D341Med (cell line): ENCODE measurements at regions not wholly inside any gene's neighbourhood (a gene's known extent, or its start where the extent isn't known, plus 50 kb on each side); places are given as distances from the start of the nearest gene placed in this dataset.

Source experiments
- DNase-seq: peaks from one replicate; pipeline ENCODE4 v3.0.0; 2012; ENCODE audit warnings: low spot score

DNA sequence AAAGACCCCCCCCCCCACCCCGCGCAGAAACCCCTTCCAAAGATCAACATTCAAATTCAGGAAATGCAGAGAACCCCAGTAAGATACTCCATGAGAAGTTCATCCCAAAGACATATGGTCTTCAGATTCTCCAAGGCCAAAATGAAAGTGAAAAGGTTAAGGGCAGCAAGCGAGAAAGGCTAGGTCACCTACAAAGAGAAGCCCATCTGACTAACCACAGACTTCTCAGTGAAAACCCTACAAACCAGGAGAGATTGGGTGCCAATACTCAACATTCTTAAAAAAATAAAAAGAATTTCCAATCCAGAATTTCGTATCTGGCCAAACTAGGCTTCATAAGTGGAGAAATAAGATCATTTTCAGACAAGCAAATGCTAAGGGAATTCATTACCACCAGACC is 175.2 kb downstream of the RND3 start:
- no peak for DNase-seq

DNA sequence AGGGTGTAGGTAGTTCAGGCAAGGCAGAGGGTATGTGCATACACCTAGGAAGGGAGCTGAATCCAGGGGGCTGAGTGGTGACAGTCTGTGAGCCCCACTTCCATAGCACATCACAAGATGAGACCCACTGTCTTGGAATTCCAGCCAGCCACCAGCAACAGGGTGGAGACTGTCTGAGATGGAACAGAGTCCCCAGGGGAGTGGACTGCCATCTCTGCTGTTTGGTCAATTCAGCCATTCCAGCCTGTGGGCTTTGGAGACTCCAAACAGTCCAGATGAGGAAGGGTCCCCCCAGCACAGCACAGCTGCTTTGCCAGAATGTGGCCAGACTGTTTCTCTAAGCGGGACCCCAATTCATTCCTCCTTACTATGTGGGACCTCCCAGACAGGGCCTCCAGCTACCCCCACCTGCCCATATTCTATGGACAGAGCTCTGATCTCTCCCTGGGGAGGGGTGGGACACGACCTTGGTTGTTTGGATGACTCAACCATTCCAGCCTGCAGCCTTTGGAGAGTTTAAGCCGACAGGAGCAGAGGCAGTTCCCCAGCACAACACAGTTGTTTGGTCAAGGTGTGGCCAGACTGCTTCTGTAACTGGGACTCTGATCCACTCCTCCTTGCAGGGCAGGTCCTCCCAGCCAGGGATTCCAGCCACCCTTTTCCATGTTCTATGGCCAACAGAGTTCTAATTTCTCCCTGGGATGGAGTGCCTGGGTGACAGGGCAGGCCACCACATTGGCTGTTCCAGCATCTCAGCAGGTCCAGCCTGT is 178.0 kb downstream of the RND3 start:
- no peak for DNase-seq

DNA sequence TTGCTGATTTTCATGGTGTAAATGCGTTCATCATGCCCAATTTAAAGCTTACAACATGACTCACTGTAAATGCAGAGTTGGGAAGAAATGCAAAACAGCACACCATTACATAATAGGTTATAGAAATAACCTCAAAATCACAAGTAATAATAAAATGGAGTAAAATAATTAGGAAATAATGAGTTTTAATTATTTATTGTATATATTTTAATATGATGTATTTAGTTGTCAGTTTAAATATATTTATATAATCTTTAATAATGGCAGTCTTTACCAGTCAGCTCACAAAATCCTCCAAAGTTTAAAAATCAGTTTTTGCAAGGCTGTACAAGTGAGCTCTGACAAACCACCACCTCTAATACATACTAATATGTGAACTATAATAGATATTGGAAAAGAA is 180.2 kb downstream of the RND3 start:
- no peak for DNase-seq

DNA sequence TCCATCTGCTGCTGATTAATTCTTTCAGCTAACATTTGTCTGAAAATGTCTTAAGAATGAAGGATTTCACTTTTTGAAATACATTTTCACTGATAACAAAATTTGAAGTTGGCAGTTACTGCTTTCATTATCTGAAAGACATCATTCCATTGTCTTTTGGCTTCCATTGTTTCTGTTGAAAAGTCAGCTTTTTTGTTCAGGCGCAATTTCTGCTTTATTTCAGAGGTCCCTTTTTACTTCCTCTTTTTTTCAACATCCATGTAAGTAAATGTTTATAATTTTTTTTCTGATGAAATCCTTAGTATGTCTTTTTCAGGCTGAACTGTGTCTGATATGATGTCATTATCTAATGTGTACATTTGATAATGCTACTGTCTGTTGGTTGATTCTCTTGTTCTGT is 184.2 kb downstream of the RND3 start:
- DNase-seq = no peak

DNA sequence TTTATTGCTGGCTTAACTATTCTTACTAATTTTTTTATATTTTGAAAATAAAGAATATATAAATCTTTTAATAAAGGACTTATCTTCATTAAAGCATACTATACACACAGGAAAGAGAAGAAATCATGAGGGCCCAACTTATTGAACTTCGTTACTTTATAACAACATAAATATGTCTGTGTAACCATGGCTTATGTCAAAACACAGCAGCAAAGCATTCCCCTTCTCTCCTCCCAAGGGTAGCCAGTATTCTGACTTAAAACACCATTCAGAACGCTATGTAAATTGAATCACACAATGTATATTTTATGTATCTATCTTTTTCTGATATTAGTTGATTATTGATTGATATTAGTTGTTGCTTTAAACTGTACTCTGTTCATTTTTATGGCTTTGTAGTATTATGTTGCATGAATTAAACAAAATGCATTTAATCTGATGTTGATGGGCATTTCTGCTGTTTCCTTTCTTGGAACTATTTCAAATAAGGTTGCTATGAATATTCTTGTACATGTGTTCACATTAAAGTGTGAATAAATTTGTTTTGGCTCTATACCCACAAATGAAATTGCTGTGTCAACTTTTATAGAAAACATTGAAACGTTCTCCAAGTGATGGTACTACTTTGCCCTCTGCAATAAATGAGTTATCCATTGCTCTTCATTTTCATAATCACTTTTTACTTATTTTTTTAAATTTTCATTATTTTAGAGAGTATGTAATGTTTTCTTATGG is 188.7 kb downstream of the RND3 start:
- no peak for DNase-seq

DNA sequence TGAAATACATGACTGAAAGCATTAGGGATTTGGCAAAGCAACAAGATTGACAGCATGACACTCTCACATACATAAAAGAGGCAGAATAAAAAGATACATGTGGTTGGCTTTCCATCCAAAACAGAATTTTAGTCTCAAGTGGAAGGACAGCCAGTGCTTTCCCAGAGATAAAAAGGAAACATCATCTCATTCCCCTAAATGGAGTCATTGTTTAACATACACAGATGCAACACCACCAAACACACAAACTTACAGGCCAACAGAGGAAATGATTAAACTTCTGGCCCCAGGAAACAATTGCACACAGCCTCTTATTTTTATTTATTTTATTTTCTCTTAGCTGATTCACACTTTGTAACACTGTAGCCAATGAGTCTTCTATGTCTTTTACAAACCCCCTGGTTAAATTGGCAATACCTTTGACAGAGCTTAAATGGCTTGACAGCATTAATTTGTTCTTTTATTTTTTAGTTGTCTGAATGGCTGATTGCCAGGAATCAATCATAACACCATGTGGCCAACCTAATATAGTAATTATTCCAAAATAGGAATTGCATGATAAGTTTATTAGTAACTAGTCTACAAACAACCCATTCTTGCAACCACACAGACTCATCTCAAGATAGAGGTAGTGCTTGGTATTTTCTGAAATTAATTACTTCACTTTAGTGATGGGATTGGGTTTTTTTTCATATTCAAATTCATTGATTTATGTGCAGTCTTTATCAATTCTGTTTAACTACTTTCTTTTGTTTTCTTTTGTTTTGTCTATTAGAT is 190.5 kb downstream of the RND3 start:
- DNase-seq = no peak

DNA sequence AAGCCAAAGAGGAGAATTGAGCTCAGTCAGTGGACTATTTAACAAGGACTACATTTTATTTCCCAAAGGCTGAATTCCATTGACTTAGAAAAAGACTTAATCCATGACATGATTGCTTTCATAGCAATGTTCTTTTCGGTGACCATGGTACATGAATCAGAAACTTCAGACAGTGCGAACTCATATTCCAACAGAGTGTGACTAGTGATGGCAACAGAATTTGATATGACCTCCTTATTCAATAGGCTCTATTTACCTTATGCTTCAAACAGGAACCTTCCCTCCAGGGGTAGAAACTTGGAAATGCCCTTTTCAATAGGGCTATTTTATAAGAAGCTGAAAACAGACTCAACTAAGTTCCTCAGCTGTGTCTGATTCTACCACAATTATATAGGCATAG is 191.9 kb downstream of the RND3 start:
- DNase-seq = no peak

DNA sequence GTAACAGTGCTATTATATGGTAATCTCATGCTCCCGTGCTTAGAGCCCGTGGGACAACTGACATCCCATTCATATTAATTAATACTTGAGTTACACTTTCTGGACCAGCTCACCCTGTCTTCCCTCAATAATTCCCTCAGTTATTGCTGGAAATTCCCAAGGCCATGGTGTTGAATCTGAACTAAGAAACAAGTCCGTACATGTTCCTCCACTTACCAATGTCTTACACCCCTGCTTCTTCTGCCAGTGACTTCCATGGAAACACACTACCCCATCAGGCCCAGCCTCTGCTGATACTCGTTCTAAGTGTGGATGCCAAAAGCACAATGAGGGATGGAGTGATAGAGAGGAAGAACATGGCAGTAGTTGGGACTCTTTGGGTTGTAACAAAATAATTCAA is 193.7 kb downstream of the RND3 start:
- DNase-seq = no peak

DNA sequence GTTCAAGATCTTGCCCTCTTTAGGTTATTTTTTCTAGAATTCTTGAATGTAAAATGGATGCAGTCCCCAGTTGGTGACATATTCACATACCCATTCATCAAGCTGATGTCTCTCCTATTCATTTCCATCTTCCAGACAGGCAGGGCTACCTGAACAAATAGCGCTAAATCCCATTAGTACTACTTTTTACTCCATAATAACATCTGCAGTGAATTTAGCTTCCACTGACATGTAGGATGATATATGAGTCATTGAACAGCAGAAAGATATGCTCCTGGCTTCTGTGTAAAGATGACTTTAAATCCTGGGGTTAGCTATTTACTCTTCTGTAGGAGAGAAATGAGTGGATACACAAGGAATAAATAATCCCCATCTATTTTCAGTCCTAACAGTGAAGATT is 194.7 kb downstream of the RND3 start:
- DNase-seq = no peak

DNA sequence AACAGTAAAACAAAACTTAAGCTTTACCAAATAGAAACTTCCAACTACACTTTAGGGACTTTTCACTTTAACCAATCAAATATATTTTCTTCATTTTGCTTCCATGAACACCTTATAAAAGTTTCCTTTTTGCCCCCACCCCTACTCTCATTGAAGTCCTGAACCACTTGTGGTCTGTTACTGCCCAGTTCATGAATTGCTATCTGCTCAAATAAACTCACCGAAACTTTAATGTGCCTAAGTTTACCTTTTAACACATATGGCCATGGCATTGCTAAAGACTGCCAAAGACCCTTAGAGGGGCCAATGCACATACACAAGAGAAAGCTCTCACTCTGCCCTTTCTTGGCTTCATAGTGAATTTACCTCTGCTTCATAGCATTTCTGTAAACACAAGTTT is 195.3 kb downstream of the RND3 start:
- DNase-seq = no peak

DNA sequence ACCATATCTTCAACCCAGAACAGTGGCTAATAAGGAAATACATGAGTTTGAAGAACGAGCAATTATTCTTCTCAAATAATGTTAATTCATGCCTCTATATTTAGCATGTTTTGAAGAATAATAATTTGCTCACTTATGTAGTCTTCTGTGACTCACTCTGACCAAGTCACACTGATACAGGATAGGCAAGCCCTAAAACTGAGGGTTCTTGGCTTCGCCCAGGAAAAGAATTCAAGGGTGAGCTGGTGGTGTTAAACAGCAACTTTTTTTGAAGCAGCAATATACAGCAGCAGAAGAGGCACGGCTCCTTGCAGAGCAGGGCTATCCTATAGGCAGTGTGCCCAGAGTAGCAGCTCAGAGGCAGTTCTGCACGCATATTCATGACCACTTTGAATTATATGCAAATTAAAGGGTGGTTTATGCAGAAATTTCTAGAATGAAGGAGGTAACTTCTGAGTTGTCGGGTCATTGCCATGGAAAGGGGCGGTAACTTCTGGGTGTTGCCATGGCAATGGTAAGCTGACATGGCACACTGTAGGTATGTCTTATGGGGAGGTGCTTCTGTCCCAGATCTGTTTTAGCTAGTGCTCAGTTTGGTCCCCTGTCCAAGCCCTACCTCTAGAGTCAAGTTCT is 200.6 kb downstream of the RND3 start:
- no peak for DNase-seq

DNA sequence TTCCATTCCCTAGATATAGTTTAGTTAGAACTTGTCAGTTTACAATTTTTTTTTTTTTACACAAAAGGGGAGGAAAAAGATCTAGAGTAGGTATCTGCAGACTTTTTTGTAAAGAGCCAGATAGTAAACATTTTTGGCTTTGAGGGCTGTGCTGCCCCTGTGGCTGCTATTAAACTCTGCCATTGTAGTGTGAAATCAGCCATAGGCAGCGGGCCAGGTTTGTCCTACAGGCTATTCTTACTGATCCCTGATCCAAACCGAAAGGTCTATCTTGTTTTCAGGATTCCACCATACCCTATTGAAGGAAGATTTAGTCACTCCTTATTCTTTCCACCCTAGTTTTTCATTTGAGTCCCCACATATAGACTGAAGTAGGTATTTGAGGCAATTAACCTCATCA is 203.4 kb downstream of the RND3 start:
- DNase-seq = no peak

DNA sequence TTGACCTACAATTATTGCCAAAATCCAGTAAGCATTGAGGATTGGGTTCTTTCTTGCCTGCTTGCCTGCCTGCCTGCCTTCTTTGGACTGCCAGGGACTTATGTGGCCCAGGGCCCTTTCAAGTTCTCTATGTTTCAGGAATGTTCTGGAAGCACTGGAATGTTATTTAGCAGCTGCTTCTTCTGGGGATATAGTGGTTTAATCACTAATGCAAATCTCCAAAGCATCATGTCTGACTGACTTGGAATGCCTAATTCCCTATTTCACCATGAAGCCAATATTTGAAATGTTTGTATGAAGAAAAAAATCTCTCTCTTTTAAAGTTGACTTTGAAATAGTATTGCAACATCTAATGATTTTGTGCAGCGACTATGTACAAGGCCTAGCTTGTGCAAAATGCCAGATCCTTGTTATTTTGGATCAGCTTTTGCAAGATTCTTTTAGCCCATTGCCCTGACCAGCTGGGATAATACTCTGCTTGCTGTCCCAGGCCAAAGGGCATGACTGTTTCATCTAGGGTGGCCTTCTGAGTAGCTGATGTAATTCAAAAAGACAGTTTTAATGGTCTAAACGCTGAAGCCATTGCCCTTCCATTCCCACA is 204.6 kb downstream of the RND3 start:
- no peak for DNase-seq

DNA sequence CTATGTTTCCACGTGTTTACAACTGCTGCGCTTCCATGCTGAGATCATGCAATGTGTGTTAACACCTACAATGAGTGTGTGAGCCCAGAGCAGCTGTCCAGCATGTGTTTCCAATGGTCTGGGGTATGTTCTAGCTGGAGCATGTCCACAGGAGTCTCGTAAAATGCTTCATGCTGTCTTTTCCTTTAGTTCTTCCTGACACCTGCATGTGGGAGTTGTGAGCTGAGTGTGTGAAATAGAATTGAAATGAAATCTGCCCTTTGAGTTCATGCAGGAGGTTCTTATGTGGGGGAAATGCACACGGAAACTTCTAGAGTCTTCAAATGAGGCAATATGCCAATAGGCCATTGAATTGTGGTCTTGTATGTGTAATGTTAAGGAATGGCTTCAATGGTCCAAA is 205.1 kb downstream of the RND3 start:
- DNase-seq = no peak

DNA sequence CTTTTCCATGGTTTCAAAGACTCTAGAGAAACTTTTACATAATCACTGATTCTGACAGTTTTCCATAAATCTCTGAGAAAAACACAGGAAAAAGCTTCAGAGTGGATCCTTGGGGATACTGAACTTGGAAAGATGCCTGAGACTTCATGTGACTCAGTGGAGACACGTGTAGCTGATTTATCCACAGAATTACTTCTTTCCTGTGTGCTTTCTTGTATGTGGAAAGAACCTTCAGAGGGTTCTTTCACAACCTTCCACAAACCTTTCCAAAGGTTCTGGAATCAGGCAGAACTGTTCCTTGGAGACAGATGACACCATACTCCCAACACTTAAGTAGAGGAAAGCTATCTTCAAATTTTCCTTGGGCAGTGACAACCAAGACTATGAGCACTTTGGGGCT is 207.2 kb downstream of the RND3 start:
- DNase-seq = no peak

DNA sequence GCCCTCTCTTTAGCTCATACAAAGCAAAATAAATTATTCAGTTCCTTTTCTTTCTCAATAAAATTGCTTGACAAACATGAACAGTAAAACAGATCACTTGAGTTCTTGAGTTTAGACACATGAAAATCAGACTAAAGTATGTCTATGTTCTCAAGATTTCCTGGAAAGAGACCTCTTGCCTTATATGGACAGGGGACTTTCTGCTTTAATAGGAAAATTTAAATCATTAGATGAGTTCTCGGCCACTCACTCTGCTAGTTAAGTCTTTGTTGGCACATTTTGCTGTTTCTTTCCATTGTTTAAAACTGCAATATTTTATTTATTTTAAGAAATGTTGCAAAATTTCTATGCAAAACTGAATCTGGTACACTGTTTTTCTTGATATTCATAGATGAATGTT is 207.8 kb downstream of the RND3 start:
- DNase-seq = no peak

DNA sequence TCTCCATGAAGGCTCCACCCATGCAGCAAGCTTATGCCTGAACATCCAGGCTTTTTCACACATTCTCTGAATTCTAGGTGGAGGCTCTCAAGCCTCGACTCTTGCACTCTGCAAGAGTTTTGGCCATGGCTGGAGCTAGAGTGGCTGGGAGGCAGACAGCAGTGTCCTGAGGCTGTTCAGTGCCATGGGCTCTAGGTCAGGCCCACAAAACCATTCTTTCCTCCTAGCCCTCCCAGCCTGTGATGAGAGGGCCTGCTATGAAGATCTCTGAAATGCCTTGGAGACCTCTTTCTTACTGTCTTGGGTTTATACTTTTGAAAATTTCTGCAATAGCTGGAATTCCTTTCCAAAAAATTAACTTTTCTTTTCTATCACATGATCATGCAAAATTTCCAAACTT is 210.7 kb downstream of the RND3 start:
- DNase-seq = no peak

DNA sequence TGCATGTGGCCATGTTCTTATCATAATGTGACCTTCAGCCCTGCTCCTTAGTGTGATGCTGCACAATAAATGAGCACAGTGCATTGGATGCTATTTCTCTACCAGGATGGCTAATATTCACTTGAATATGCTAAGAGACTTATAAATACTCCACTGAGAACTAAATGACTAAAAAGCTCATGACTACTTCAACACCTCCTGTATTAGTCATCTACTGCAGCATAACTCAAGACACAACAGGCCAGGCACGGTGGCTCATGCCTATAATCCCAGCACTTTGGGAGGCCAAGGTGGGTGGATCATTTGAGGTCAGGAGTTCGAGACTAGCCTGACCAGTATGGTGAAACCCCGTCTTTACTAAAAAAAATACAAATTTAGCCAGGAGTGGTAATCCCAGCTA is 213.4 kb downstream of the RND3 start:
- DNase-seq = no peak

DNA sequence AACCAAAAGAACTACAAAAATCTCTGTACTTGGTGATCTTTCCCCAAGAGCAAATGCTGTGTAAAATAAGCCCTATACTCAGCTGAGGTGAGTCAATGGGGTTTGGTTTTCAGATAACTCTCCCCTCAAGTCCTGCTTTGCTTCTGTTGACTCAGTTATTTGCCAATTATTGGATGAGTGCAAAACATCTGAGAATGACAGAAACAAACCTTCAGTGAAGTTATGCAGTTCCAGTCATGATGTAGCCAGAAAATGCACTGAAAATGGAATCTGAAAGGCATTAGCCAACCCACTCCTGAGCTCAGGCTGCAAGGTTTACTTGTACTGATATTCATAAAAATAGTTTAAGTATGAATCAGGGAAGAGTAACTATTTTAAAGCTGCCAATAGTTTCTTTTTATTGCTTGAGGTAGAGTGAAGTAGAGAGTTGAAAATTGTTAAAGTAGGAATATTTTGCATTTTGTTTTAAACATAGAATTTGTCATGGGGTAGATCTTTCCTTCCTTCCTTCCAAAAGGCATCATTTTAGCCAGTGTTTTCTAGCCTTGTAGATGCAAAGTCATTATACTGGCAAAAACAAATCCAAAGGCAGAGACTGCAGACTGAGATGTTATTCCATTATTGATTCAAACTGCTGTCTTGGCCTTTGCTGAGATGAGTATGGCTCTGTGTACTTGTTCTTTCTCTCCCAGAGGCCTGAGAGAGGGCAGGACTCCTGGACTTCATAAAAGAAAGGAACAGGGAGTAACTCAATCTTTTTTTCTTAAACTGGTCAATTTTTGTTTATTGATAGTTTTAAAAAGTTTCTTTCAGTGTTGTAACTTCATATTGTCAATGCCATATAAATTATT is 215.3 kb downstream of the RND3 start:
- no peak for DNase-seq

DNA sequence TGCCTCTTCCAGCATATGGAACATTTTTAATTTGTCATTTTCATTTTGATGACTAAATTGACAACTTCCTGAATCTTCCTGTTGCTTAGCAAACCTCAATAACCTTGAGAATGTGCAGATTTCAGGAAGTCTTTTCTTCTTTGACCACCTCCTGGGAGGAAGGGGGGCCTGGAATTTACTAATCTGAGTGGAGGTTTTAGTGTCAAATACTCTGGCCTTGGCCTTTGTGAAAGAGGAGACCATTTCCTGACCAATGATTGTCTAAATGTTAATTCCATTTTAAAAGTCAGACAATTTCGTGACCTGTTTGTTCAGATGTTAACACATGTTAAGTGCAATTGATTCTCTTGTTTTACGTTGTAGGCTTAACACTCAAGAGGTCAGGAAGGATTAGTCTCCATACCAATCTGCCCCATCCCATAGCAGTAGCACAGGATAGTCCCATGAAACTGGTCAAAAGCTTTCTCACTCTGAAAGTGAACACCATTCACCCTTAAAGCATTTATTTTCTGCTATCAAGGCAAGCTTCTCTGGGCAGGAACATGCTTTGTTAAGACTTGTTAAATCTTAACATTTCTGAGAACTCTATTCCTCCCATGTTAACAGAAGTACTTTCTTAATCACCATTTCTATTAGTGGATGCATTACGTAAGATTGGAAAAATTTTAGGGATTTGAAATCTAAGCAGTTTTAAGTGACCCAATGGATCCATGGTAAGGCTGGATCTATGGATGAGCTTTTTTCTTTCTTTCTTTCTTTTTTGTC is 219.6 kb downstream of the RND3 start:
- DNase-seq = no peak

DNA sequence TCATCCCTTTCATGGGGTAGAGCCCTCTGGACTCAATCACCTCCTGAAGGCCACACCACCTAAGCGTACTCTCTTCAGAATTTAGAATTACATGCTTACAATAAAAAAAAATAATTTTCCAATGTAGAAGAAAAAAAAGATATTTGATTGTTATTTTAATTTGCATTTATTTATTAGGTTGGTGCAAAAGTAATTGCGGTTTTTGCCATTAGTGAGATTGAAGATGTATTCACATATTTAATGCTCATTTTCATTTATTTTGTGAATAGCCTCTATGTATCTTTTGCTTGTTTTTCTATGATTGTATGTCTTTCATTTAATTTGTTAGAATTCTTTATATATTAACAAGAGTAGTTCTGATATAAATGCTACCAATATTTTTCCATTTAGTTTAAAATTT is 220.5 kb downstream of the RND3 start:
- DNase-seq = no peak
